NOMO-1 treated with dmso at 0.1 percent for 144 hours (cell line): ENCODE measurements at regions not wholly inside any gene's neighbourhood (a gene's known extent, or its start where the extent isn't known, plus 50 kb on each side); places are given as distances from the start of the nearest gene placed in this dataset.
"Not testable (repeated sequence)": the region's sequence is repeated elsewhere in the genome, so short reads cannot be mapped to it uniquely, and the experiment has no call there.

Source experiments
- DNase-seq: peaks from one replicate; lab custom pipeline; 2025; ENCODE audit not compliant: unreplicated experiment; lab: John Stamatoyannopoulos, UW

DNA sequence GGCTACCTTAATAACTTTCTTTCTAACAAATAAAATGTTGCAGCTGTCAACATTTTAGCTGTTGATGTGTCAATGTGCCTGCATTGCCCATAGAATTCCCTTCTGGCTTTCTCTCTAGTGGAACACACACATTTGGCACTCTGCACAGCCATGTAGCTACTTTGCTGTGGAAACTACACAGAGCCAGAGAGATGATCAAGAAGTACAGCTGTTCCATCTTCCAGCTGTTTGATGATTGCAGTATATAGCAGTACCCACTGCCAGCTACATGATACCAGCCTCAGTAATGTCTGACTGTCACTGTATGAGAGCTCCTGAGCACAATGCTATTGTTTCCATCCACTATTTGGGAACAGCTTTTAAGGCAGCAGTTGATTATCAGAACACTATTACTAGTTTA, 843.0 kb downstream of the PCDH17 start:
- DNase-seq = no peak

GRCh38 chr13:58476206-58476918, 844.8 kb downstream of the PCDH17 start:
- no peak for DNase-seq

DNA sequence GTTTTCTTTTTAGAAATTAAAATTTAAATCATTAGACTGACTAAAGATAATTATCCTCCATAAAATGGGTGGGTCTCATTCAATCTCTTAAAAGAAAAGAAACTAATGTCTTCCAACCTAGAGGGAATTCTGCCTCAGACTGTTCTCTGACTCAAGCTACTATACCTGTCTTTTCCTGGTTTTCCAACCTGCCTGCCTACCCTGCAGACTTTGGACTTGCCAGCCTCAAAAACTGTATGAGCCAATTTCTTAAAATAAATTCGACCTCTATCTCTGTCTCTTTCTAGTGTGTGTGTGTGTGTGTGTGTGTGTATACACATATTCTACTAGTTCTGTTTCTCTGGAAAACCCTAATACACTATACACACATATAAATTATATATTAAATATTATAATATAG, 847.3 kb downstream of the PCDH17 start:
- no peak for DNase-seq

DNA sequence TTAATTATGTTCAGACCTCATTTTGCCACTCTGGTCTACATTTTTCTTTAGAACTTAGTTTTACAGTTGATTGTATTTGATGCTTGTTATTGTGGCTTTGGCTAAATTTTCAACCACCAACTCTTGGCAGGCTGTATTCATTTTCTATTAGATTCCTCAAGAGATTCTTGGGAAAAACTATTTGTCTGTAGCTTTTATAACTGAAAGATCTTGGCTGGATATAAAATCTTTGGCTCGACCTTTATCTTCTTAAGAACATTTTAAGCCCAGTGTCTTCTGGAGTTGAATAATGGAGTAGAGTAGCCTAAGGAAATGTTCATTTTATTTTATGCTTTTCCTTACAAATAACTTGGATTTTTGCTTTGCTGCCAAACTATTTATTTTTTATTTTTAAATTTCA, 848.5 kb downstream of the PCDH17 start:
- no peak for DNase-seq

GRCh38 chr13:58488251-58488650, 856.7 kb downstream of the PCDH17 start:
- no peak for DNase-seq

GRCh38 chr13:58495668-58496067, 864.1 kb downstream of the PCDH17 start:
- DNase-seq = no peak

DNA sequence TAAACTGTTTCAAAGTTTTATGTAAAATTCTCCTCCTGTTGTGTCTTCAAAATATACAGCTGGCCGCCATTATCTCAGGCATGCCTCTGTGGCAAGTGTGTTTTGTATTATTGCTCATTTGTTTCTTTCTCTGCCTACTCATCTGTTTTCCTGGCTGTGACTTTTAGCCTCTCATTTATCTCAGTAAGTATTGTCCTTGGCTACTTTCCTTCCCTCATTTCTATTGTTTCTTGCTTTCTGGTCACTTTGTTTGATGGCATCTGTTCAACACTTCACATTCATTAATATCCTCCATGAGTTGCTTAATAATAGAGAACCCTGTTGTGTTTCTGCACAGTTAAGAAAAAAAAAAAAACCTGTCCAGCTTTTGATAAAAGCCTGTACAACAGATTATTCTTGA, 869.4 kb downstream of the PCDH17 start:
- DNase-seq = no peak

DNA sequence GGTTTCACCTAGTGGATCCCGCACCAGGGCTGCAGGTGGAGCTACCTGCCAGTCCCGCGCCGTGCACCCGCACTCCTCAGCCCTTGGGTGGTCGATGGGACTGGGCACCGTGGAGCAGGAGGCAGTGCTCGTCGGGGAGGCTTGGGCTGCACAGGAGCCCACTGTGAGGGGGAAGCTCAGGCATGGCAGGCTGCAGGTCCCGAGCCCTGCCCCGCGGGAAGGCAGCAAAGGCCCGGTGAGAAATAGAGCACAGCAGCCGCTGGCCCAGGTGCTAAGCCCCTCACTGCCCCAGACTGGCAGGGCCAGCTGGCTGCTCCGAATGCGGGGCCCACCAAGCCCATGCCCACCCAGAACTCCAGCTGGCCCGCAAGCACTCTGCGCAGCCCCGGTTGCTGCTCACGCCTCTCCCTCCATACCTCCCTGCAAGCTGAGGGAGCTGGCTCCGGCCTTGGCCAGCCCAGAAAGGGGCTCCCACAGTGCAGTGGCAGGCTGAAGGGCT, 872.7 kb downstream of the PCDH17 start:
- not testable (repeated sequence) for DNase-seq

GRCh38 chr13:58505262-58505920, 873.8 kb downstream of the PCDH17 start:
- not testable (repeated sequence) for DNase-seq

GRCh38 chr13:58528351-58528750, 896.8 kb downstream of the PCDH17 start:
- DNase-seq = no peak

GRCh38 chr13:58531614-58532013, 900.1 kb downstream of the PCDH17 start:
- no peak for DNase-seq

GRCh38 chr13:58542530-58542929, 911.0 kb downstream of the PCDH17 start:
- DNase-seq = no peak

- DNase-seq = no peak
These were observed 915.9 kb downstream of the PCDH17 start for GRCh38 chr13:58547419-58547818.

DNA sequence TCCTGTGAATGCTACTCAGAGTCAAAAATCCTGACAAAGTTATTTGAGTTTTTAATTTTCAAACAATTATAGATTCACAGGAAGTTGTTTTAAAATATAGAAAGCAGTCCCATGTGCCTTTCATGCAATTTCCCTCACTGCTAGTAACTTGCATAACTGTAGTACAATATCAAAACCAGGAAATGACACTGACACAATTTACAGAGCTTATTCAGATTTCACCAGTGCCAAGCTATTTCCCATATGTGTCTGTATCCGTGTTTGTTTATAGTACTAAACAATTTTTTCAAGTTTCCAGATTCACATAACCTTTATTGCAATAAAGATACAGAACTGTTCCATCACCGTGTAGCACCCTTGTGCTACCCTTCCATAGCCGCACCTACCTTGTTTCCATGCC, 934.6 kb downstream of the PCDH17 start:
- no peak for DNase-seq

GRCh38 chr13:58573743-58574142, 942.2 kb downstream of the PCDH17 start:
- DNase-seq = peak; percentile 53

DNA sequence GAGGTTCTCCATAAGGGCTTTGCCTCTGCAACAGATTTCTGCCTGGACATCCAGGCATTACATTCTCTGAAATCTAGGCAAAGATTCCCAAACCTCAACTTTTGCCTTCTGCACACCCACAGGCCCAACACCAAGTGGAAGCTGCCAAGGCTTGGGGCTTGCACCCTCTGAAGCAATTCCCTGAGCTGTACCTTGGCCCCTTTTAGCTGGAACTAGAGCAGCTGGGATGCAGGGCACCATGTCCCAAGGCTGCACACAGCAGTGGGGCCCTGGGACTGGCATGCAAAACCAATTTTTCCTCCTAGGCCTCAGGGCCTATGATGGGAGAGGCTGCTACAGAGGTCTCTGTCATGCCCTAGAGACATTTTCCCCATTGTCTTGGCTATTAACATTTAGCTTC, 943.2 kb downstream of the PCDH17 start:
- no peak for DNase-seq

DNA sequence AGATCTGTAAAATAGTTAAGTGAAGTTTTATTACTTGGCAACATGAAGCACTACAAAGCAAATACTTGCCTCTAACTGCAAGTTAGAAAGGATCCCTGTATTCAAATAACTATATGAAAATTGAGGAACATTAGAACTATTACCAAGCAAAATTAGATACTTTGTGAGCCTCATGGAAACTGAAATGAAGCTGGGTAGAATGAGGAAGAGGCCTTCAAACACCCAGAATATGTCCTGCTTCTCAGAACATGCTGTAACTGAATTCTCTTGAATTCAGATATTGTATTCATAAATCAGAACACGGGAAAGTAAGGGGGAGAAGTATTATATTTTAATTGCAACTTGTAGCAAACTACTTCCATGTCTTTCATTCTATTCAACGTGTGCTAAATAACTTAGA, 947.9 kb downstream of the PCDH17 start:
- peak; percentile 27 for DNase-seq

DNA sequence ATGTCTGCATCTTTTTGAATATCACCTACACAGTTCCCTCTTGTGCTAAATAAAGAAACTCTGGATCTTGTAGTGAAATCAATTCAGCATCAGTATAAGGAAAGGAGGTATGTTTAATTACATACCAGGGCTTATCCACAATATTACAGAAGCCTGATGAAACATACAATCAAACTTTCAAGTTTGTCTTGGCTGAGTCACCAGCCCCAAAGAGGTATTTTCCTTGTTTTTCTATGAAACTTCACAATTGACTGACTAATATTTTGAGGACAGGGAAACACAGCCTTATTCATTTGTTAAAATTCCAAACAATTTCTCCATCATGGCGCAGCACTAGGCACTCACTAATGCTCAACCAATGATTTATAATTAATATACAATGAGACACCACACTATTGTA, 952.4 kb downstream of the PCDH17 start:
- no peak for DNase-seq

DNA sequence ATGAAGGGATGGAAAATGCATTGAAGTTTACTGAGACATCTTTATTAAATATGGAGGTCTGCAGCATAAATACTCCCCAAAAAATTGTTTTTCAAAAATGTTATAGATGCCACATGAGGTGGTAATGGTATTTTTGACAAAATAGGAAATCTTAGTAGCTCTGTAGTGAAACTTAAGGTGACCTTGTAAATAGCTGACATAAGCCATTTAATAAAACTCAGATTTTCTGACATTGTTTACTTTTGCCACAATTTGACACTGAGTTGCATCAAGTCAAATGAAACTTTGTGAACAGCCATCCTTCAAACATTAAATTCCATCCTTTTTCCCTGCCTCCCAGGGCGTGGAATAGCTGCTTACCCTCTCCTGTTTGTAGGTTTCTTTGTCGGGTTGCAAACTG, 953.1 kb downstream of the PCDH17 start:
- DNase-seq = no peak

DNA sequence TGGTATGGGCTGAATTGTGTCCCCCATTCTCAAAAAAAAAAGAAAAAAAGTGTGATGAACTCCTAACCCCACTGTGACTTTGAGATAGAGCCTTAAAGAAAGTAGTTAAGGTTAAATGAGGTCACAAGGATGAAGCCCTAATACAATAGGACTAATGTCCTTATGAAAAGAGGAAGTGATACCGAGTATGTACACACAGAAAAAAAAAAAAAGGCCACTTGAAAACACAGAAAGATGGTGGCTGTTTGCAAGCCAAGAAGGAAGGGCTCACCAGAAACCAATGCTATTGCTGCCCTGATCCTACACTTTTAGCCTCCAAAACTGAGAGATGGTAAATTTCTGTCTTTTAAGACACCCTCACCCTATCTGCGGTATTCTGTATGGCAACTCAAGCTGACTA, 955.6 kb downstream of the PCDH17 start:
- DNase-seq = peak; percentile 56

DNA sequence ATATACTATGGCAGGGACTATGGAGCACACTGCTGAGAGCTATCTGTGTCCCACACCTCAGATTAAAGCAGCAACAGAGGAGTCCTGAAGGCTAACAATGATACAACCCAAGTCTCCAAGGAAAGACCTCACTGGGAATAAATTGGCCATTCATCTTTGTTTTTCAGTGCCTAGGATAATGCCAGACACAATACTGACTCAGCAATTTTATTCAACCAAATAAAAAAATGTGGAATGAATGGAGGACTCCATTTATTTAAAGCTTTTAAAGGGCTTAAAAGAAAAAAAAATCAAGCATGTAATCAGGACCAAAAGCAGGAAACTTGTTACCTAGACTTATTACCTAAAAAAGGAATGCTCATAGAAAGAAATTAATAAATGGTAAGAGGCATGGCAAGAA, 960.5 kb downstream of the PCDH17 start:
- DNase-seq = no peak

DNA sequence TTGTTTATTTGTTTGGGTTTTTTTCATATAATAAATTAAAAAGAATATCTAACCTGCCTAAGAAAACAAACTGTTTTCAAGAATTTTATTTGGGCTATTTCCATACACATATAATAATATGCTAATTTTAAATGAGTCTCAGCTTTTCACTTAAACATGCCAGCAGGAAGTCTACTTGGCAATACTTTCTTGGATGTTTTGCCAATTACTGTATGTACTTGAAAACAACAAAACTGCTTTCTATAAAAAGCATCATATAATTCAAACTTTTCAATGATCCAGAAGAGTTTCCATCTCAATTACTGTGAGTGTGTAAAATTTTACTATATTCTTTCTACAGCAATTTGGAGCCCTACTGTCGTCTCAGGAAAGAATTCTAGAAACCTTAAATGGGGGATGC, 961.2 kb downstream of the PCDH17 start:
- no peak for DNase-seq
